Heart left ventricle (tissue), 13 donors: ENCODE measurements at regions not wholly inside any gene's neighbourhood (a gene's known extent, or its start where the extent isn't known, plus 50 kb on each side); places are given as distances from the start of the nearest gene placed in this dataset.

Experiments
- POLR2A ChIP-seq, 2 donors: fragments of 450-650 bp; IDR thresholded peaks; one replicate each; pipeline ENCODE4 v1.6.1; 2017; ENCODE audit warnings: antibody characterized with exemption in 2 of 2, mild to moderate bottlenecking in 2 of 2, moderate library complexity in 2 of 2
- TF ChIP-seq, protein P1 (sequence below), 12 donors: fragments of 200-600 bp; sonication (generic) in 4 of 12; IDR thresholded peaks; one replicate each; pipeline versions ENCODE4 v1.5.0 to v1.8.0; 2018 to 2022; ENCODE audit warnings: antibody characterized with exemption in 12 of 12, mild to moderate bottlenecking in 5 of 12
- donor health status: ischemic (EF 13 %, LVEDD 7.1; RV severe dilation, severe dysfunction).
- donor health status: DM: no; HTN: yes; CAD: no.
- donor health status: DM: no; HTN: no; CAD: no.
- donor health status: ischemic (EF 25% LVEDD 6.9; RV normal size, moderate dysfunction).
- donor health status: ischemic (EF 25% LVEDD 5.7; RV mildly dilated, moderate dysfunction).
- donor health status: ischemic (EF 35%, LVEDD 5.7; RV mildly dilated, moderate dysfunction).
- donor health status: nonischemic (EF 11% LVEDD 7.7; RV severe dilation, severe dysfunction).
- donor health status: DM: yes; HTN: yes; CAD: no.
- donor health status: PGD.
- donor health status: ischemic (EF 29% LVEDD 5.4; RV normal size, mild dysfunction).
- donor health status: nonischemic (EF 23%, LVEDD 6.1; RV moderate dilation, normal function).

DNA sequence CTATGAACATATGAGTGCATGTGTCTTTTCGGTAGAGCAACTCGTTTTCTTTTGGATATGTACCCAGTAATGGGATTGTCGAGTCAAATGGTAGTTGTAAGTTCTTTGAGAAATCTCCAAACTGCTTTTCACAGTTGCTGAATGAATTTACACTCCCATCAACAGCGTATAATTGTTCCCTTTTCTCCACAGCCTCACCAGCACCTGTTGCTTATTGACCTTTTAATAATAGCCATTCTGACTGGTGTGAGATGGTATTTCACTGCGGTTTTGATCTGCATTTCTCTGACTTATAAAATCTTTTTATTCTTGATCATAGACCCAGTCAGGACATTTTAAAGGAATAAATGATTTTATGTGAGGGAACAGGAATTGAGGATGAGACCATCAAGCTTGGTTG, 165.0 kb upstream of the KCTD3 start:
- TF ChIP-seq, protein P1, sequence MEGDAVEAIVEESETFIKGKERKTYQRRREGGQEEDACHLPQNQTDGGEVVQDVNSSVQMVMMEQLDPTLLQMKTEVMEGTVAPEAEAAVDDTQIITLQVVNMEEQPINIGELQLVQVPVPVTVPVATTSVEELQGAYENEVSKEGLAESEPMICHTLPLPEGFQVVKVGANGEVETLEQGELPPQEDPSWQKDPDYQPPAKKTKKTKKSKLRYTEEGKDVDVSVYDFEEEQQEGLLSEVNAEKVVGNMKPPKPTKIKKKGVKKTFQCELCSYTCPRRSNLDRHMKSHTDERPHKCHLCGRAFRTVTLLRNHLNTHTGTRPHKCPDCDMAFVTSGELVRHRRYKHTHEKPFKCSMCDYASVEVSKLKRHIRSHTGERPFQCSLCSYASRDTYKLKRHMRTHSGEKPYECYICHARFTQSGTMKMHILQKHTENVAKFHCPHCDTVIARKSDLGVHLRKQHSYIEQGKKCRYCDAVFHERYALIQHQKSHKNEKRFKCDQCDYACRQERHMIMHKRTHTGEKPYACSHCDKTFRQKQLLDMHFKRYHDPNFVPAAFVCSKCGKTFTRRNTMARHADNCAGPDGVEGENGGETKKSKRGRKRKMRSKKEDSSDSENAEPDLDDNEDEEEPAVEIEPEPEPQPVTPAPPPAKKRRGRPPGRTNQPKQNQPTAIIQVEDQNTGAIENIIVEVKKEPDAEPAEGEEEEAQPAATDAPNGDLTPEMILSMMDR (IDR thresholded peaks at IDR 0.05): no peak
- no peak for TF ChIP-seq POLR2A (IDR thresholded peaks at IDR 0.05)
